ENCODE measurements at regions not wholly inside any gene's neighbourhood (a gene's known extent, or its start where the extent isn't known, plus 50 kb on each side); places are given as distances from the start of the nearest gene placed in this dataset.

- POLR2A ChIA-PET = no interaction called here
- CTCF ChIA-PET = no interaction called here
- no peak for DNase-seq (ENCODE audit: low read depth, low spot score)
Measured at GRCh38 chr2:39615675-39616074, 50.0 kb upstream of the TMEM178A start.

More at GRCh38 chr2:39615675-39616074, 50.0 kb upstream of the TMEM178A start:
- TF ChIP-seq CTCF (IDR thresholded peaks at IDR 0.05; ENCODE audit: low read depth, low read length) = no peak
- no peak overlapping the region for H3K4me3 ChIP-seq (ENCODE audit: low read depth, low read length)
- peaks cover 13% of the 10 kb centered on the region for H3K27me3 ChIP-seq (ENCODE audit: control insufficient read depth, insufficient read depth, low read length)
- no peak overlapping the region for H3K27ac ChIP-seq (ENCODE audit: low read depth, low read length)
- no peaks in the 10 kb centered on the region for H3K9me3 ChIP-seq (ENCODE audit: control insufficient read depth, insufficient read depth, low read length)

All from AG04450 (cell line).